SU-DHL-6 (cell line): ENCODE measurements at regions not wholly inside any gene's neighbourhood (a gene's known extent, or its start where the extent isn't known, plus 50 kb on each side); places are given as distances from the start of the nearest gene placed in this dataset.

Experiments used
- H2AFZ ChIP-seq: fragments of 200-600 bp; sonication (generic); 2 replicates; pipeline ENCODE4 v1.6.1; 2014; ENCODE audit warnings: low read depth, mild to moderate bottlenecking, moderate library complexity, mixed read lengths, antibody characterized with exemption, low read length; ENCODE audit not compliant: severe bottlenecking
- H3F3A ChIP-seq: fragments of 200-600 bp; shearing (Covaris generic); 2 replicates; pipeline ENCODE4 v1.6.0; 2016; ENCODE audit warnings: antibody characterized with exemption, mild to moderate bottlenecking; ENCODE audit not compliant: insufficient read depth
- H3K27ac ChIP-seq: fragments of 200-600 bp; sonication (generic); 2 replicates; pipeline ENCODE4 v1.5.1; 2016; ENCODE audit warnings: low read depth, mild to moderate bottlenecking, low read length, moderate library complexity, mixed read lengths
- H3K27me3 ChIP-seq: fragments of 200-600 bp; sonication (generic), shearing (Covaris generic); 2 replicates; pipeline ENCODE4 v1.6.0; 2014; ENCODE audit warnings: mild to moderate bottlenecking, low read length
- H3K36me3 ChIP-seq: fragments of 200-600 bp; sonication (generic); 2 replicates; pipeline ENCODE4 v1.6.1; 2014; ENCODE audit warnings: mild to moderate bottlenecking, low read length, mixed read lengths
- H3K4me2 ChIP-seq: fragments of 300-600, 200-600 bp; shearing (Covaris generic), sonication (generic); 2 replicates; pipeline ENCODE4 v1.6.0; 2014; ENCODE audit warnings: low read length, low read depth, mild to moderate bottlenecking; ENCODE audit not compliant: poor library complexity, severe bottlenecking
- H3K4me3 ChIP-seq: fragments of 200-600 bp; sonication (generic); 2 replicates; pipeline ENCODE4 v1.5.1; 2014; ENCODE audit warnings: antibody characterized with exemption, low read length, mild to moderate bottlenecking, mixed read lengths; ENCODE audit not compliant: insufficient read depth, poor library complexity, severe bottlenecking
- H3K79me2 ChIP-seq: fragments of 200-600 bp; sonication (generic); 2 replicates; pipeline ENCODE4 v1.6.1; 2014; ENCODE audit warnings: mild to moderate bottlenecking, low read length, moderate library complexity; ENCODE audit not compliant: insufficient read depth
- H3K9ac ChIP-seq: fragments of 200-600 bp; sonication (generic); 2 replicates; pipeline ENCODE4 v1.7.0; 2014; ENCODE audit warnings: mild to moderate bottlenecking, low read length
- H3K9me2 ChIP-seq: fragments of 200-600 bp; sonication (generic); replicated peaks from 2 replicates; pipeline ENCODE4 v1.6.1; 2014; ENCODE audit warnings: low read length; ENCODE audit not compliant: insufficient read depth
- H3K9me3 ChIP-seq: fragments of 200-600 bp; sonication (generic); 2 replicates; pipeline ENCODE4 v1.6.1; 2014; ENCODE audit warnings: low read length, mixed read lengths; ENCODE audit not compliant: insufficient read depth
- H4K20me1 ChIP-seq: fragments of 200-600 bp; sonication (generic); 2 replicates; pipeline ENCODE4 v1.6.1; 2014; ENCODE audit warnings: low read depth, mild to moderate bottlenecking, antibody characterized with exemption, low read length, moderate library complexity, mixed read lengths
- EZH2phosphoT487 ChIP-seq: fragments of 200-600 bp; sonication (generic), shearing (Covaris generic); conservative IDR thresholded peaks from 2 replicates; pipeline ENCODE4 v1.6.1; 2018; ENCODE audit warnings: mild to moderate bottlenecking, antibody characterized with exemption, low read length, moderate library complexity, mixed read lengths
- TF ChIP-seq, protein P1 (sequence below): fragments of 200-600 bp; sonication (generic); IDR thresholded peaks from one replicate; pipeline ENCODE4 v1.5.1; 2017; ENCODE audit warnings: antibody characterized with exemption, mild to moderate bottlenecking, low read length, moderate library complexity; ENCODE audit not compliant: insufficient read depth, poor library complexity, severe bottlenecking

DNA sequence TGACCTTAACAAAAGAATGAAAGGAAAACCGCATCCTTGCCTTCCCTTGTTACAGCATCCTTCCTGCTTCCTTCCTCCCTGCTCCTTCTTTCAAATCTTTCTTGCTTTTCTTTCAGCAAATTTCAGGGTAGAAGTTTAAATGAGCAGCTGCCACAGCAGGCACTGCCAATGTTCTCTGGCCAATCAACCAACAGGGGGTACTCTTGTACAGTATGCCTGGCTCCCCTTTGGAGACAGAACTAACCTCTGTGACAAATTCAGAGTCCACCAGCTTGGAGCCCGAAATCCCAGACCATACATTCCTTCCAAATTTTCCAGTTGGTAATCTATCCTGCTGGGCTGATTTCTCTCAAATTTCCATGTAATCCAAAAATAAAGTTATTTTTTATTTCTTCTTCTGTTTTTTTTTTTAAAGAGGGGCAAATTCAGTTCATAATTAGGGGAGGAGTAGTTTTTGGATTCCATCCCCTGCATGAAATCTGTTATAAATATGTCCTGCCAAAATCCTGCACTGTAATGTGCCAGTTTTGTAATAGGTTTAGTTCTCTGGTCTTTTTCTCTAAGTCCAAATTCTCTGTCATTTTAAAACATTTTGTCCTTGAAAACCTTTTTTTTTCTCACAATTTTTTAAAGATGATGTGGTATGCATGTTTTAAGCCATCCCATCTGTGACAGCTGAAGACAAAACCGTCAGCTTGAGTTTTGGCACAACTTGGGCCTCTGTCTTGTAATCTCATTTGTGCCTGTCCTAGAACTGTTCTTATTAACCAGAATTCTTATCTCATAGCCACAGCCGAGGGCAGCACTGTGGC is 610.0 kb upstream of the LMO3 start:
- no peak overlapping the region for H3K27ac ChIP-seq
- no peak overlapping the region for H3K4me3 ChIP-seq
- no peaks in the 10 kb centered on the region for H3K27me3 ChIP-seq
- H3K9me2 ChIP-seq, result no peaks in the 10 kb centered on the region
- TF ChIP-seq, protein P1, sequence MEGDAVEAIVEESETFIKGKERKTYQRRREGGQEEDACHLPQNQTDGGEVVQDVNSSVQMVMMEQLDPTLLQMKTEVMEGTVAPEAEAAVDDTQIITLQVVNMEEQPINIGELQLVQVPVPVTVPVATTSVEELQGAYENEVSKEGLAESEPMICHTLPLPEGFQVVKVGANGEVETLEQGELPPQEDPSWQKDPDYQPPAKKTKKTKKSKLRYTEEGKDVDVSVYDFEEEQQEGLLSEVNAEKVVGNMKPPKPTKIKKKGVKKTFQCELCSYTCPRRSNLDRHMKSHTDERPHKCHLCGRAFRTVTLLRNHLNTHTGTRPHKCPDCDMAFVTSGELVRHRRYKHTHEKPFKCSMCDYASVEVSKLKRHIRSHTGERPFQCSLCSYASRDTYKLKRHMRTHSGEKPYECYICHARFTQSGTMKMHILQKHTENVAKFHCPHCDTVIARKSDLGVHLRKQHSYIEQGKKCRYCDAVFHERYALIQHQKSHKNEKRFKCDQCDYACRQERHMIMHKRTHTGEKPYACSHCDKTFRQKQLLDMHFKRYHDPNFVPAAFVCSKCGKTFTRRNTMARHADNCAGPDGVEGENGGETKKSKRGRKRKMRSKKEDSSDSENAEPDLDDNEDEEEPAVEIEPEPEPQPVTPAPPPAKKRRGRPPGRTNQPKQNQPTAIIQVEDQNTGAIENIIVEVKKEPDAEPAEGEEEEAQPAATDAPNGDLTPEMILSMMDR, result no peak
- TF ChIP-seq EZH2phosphoT487, result no peak
- H3K36me3 ChIP-seq, result no peaks in the 10 kb centered on the region
- H4K20me1 ChIP-seq, result no peaks in the 10 kb centered on the region
- H3K4me2 ChIP-seq, result no peak overlapping the region
- no peaks in the 10 kb centered on the region for H3K9me3 ChIP-seq
- H3F3A ChIP-seq, result no peaks in the 10 kb centered on the region
- no peak overlapping the region for H3K9ac ChIP-seq
- no peaks in the 10 kb centered on the region for H3K79me2 ChIP-seq
- H2AFZ ChIP-seq, result no peak overlapping the region

- TF ChIP-seq, protein P1, result no peak
- TF ChIP-seq EZH2phosphoT487, result no peak
- no peak overlapping the region for H3K4me2 ChIP-seq
These were observed 609.0 kb upstream of the LMO3 start for GRCh38 chr12:17214929-17215328.

GRCh38 chr12:17206553-17206952 is 600.6 kb upstream of the LMO3 start:
- no peaks in the 10 kb centered on the region for H3K9me2 ChIP-seq
- no peaks in the 10 kb centered on the region for H3K9me3 ChIP-seq
- no peak overlapping the region for H3K27ac ChIP-seq
- H3K36me3 ChIP-seq, result no peaks in the 10 kb centered on the region
- TF ChIP-seq, protein P1, result no peak
- no peak overlapping the region for H3K4me2 ChIP-seq
- H2AFZ ChIP-seq, result no peak overlapping the region
- no peaks in the 10 kb centered on the region for H3K79me2 ChIP-seq
- H3K27me3 ChIP-seq, result no peaks in the 10 kb centered on the region
- H3F3A ChIP-seq, result no peaks in the 10 kb centered on the region
- H4K20me1 ChIP-seq, result no peaks in the 10 kb centered on the region
- no peak overlapping the region for H3K9ac ChIP-seq
- H3K4me3 ChIP-seq, result no peak overlapping the region

More at GRCh38 chr12:17214929-17215328, 609.0 kb upstream of the LMO3 start:
- no peaks in the 10 kb centered on the region for H4K20me1 ChIP-seq
- no peaks in the 10 kb centered on the region for H3K9me2 ChIP-seq
- no peak overlapping the region for H3K4me3 ChIP-seq
- H3K79me2 ChIP-seq, result no peaks in the 10 kb centered on the region
- H3K9ac ChIP-seq, result no peak overlapping the region
- H3K36me3 ChIP-seq, result no peaks in the 10 kb centered on the region
- H3K9me3 ChIP-seq, result no peaks in the 10 kb centered on the region
- H3K27ac ChIP-seq, result no peak overlapping the region
- no peak overlapping the region for H2AFZ ChIP-seq
- H3F3A ChIP-seq, result no peaks in the 10 kb centered on the region
- H3K27me3 ChIP-seq, result no peaks in the 10 kb centered on the region
